GM18867 (cell line): ENCODE measurements at regions not wholly inside any gene's neighbourhood (a gene's known extent, or its start where the extent isn't known, plus 50 kb on each side); places are given as distances from the start of the nearest gene placed in this dataset.

Source experiments
- ATAC-seq: cut with Tn5 transposase; IDR thresholded peaks from one replicate; pipeline ENCODE4 v1.9.1; 2021; ENCODE audit warnings: mild to moderate bottlenecking, moderate library complexity; ENCODE audit not compliant: unreplicated experiment

DNA sequence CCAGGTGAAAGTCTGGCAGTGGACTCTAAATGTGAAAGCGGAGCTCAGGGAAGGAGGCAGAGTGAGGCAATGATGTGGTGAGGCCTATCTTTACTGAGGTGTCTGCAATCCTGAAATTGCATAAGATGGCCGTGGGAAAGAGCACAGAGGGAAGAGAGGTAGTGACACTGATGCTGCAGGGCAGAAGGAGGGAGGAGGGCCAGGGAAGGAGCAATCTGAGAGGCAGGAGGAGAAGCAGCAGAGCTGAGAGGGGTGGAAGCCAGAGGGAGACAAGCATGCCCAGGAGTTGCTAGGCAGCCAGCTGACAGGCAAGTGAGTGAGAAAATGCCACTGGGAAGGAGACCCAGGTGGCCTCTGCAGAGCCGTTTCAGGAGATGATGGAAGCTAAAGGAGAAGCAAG is 97.4 kb upstream of the CNR1 start:
- no peak for ATAC-seq

DNA sequence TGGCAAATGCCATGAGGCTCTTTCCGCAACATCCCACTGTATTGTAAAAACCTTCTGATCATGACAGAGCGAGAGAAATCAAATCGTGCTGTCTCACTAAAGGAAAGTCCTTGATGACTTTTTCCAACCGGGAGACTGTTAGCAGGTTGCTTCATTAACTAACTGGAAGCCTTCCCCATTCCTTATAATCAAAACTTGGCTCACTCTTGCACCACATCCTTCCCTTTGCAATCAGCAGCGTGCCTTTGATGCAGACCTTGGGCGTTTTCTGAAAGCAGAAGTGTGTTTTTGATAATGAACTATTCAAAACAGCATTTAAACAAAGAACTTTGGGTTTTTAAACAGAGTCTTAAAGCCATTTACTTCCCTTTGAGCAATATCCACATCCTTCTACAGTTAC is 96.2 kb upstream of the CNR1 start:
- ATAC-seq = no peak

DNA sequence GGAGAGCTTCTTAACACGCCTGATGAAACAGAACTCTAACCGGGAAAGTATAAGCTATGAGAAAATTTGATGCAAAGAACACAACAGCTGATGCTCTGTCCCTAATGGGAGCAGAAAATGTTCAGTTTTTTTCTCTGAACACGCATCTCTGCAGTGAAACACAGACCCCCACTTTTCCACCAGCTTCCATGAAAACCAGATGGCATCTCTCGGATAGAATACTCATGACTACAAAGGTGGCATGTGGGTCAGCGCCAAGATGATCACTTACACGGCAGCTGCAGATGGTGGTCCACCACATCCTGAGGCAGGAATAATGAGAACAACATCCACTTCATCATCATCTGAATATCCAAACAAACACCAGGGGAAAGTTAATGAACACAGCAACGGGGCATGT is 85.2 kb upstream of the CNR1 start:
- ATAC-seq = no peak

DNA sequence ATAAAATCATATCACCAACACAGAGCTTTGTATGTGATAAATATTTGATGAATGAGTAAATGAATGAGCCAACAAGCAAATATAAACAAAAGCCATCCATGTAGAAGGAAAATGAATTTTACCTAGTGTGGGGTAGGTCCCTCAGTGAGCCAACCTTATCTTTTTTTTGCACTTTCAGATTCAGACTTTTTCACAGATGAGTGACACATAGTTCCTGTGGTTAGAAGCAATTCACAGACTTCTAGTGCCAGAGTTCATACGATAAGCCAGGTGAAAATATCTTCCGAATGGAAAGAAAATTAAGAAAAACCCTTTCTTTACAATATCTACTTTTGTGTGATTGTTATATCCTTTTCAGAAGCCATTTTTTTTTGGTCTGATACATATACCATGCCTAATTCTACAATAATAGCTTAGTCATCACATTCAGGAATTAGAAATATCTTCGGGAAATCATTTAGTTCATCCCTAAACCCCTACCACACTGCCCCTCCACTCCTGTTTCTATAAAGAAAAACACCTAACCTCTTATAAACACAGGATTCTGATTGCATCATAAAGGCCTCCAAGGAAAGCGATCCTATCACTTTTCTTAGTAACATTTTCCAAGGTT is 82.7 kb upstream of the CNR1 start:
- no peak for ATAC-seq

DNA sequence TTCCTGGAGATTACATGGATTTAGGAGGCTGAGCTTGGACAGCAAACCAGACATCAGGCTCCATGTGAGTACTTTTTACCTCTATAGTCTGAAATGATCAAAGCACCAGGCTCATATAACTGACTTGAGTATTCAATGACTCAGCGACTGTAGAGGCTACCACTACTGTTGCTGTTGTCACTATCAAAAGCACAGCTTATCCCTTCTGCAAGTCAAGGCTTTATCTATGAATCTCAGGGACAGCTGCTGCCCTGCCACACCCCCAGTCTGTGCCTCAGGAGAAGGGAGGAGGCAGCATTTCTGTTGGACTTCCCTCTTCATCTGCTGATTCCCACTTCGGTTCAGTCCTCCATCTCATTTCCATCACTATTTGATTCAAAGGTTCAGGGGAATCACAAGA is 80.5 kb upstream of the CNR1 start:
- ATAC-seq = no peak

DNA sequence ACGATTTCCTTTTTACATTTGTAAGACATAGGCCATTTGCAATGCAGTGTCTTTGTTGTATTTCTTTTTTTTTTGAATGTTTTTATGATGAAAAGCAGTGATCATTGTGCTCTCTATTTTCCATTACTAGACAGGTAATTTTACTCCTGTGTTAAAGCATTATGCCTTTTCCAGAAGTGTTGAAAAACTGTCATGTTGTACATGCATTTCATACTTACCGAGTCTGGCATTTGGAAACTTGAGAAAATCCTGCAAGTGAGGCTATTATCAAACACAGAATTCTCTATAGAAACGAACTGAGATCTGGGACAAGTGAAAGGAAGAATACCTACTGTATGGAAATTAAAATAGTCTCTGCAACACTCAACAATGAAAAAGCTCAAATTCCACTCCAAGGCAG is 78.6 kb upstream of the CNR1 start:
- no peak for ATAC-seq

DNA sequence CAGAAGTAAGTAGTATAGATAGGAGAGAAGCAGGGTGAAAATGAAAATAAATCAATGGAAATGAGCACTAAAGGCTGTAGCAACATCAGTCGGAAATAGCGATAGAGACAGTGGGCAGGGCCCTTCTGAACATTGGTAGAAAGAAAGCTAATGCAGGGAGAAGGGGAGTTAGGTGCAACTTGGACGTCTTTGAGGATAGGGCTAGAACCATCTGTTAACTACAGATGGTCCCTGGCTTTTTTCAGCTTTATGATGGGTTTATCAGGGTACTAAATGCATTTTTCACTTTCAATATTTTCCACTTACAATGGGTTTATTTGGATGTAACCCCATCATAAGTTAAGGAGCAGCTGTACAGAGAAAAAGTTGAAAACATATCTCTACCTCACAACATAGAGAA is 72.8 kb upstream of the CNR1 start:
- ATAC-seq = no peak

DNA sequence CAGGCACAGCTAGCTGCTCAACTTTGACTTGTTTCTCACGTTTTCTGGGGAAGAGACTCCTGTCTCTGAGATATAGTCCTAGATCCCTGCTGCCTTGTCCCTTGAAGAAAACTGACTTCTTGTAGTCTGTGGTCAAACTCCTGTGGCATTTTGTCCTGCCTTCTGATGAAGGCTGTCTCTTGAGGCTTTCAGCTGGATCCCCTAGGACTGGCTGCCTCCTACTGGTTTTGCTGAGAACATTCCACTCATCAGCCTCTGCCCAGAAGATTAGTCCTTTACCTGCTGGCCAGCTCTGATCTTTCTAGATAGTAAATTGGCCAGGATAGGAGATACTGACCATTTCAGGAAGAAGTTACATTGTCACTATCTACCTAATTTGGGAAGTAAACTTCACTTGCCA is 71.9 kb upstream of the CNR1 start:
- peak; percentile 91 for ATAC-seq

DNA sequence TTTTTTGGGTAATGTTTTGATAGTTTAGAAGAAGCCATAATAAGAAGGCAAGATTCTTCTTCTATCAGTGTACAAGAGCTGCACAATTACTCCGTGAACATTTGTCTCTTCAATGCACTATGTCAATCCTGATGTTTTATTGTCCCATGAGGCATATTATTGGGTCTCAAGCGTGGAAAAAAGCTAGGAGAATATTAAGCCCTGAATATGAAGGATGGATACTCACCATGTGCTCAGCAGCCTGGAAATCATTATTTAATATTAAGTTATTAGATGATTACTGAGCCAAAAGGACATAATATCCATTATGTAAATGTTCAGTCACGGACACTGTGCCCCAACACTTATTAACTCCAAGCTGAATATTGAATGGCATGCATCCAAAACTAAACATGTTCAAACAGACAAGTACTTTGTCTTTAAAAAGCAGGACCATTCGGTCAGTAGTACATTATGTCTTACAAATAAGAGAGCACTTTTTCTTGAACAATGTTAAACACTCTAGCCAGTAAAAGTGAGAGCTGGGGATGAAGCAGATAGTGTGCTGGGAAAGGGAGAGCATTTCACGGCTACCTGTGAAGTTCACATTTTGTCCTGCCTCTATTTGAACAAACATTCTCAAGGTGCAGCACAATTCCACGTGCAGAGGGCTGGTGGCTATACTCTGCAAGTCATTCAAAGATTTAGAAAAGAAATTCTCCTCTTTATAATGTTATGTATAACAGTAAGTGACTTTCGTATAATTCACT is 70.6 kb upstream of the CNR1 start:
- ATAC-seq = no peak

DNA sequence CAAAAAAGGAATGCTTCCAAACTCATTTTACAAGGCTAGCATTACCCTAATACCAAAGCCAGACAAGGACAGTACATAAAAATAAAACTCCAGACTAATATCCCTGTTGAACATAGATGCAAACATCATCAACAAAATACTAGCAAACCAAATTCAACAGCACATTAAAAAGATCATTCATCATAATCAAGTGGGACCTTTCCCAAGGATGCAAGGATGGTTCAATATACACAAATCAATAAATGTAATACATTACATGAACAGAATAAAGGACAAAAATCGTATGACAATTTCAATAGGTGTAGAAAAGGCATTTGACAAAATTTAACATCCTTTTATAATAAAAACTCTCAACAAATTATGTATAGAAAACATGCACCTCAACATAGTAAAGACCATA is 66.6 kb upstream of the CNR1 start:
- no peak for ATAC-seq

DNA sequence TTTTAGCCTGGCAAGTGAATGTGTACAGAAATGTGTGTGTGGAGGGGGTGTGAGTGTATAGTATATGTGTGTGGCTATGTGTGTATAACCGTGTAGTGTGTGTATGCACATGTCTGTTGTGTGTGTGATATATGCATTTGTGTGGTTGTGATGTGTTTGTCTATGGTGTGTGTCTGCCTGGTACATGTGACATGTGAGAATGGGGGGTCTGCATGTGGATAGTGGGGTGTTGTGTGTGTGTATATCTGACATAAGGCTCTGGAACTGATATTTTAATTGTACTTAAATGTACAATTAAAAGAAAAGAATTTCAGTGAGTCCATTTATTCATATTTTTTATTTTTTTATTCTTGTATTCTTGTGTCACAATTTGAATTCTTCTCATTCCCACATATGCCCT is 57.2 kb upstream of the CNR1 start:
- ATAC-seq = no peak

DNA sequence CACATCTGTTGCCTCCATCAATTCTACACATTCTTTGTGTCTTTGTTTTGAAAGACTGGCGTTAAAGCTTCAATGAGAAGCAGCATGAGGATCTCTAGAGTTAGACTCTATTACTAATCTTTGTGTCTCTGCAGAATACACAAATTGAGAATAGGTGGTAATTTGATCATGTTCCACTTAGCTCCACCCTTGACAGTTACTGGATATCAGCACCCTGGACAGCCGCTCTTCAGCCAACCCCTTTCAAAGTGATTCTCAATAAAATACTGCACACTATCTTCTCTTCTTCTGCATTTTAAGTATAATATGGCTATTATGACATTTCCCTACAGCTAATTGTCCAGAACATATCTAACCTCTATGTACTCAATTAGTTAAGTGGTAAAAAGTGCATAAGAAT is 54.3 kb upstream of the CNR1 start:
- ATAC-seq = no peak

DNA sequence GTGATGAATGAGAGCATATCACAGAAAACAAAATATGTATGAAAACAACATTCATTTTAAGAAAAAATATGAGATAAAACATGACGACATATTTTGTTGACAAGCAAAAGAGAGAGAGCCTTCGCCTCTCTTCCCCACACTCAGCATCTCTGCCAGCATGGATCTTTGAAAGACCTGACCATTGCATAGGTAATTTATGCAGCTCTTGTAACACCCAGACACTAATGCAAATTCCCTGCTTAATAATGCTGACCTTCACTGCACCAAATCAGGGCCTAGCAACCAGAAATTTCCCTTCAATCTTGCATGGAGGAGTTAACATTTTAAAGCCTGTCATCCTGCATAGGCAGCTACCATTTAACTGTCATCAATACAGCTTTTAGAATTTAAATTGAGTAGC is 50.0 kb upstream of the CNR1 start:
- no peak for ATAC-seq
